ENCODE measurements at regions not wholly inside any gene's neighbourhood (a gene's known extent, or its start where the extent isn't known, plus 50 kb on each side); places are given as distances from the start of the nearest gene placed in this dataset.
"Not testable (repeated sequence)": the region's sequence is repeated elsewhere in the genome, so short reads cannot be mapped to it uniquely, and the experiment has no call there.

DNA sequence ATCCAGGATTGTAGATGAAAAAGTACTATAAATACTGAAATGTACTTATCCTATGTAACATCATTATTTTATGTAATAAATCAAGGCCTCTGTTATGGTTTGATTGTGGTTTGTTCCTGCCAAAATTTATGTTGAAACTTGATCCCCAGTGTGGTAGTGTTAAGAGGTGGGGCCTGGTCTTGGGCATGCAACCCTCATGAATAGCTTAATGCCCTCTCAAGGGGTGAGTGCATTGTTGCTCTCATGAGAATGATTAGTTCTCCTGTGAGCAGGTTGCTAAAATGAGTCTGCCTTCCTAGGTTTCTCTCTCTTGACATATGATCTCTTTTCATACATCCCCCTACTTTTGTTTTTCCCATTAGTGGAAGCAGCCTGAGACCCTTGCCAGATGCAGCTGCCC is 915.4 kb downstream of the TSN start:
- DNase-seq, result peak; percentile 84

DNA sequence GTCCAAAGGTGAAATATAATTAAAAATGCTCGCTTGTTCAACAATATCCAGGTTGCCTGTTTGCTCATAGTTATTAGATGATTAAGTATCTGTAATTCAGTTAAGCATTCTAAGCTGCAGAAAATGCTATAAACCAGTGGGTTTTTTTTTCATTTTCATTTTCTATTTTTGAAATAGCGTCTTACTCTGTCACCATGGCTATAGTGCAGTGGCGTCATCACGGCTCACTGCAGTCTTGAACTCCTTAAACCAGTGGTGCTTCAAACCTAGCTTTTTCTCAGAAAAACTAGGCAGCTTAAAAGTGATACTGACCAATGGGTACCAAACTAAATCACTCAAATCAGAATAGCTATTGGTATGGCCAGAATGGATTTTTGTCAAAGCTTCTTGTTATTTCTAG is 925.2 kb downstream of the TSN start:
- no peak for DNase-seq

DNA sequence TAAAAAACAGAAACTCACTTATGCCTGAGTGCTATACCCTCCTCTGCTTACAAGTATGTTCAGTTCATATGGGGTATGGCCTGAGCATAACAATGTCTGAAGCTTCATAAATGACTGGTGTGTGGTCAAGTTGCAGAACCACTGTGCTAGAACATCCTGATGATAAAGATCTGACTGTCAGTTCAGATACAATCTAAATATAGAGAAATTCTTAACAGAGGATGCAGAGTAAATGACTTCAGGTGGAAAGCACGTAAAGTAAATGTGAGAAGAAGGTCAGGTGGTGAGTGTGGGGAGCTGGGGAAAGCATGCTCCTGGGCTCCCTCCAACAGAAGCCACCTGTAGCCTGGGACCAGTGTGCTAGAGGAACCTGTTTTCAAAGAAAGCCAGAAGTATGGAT is 926.2 kb downstream of the TSN start:
- DNase-seq, result no peak

DNA sequence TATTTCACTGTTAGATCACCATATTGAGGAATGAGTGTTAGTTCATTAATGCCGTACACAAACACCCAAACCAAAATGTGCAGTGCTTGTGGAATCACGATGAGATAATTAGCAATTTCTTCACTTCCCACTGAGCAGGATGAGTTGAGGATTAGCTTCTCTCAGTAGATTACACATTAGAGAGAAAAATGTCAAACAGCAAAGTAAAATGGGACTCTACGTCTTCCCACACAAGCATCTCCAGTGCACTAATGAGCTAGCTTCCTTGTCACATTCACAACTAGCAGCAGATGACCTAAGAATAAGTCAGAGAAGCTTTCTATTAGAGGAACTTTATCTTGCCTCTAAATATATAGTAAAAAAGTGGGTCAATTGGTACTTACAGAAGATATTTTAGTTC is 926.9 kb downstream of the TSN start:
- no peak for DNase-seq

DNA sequence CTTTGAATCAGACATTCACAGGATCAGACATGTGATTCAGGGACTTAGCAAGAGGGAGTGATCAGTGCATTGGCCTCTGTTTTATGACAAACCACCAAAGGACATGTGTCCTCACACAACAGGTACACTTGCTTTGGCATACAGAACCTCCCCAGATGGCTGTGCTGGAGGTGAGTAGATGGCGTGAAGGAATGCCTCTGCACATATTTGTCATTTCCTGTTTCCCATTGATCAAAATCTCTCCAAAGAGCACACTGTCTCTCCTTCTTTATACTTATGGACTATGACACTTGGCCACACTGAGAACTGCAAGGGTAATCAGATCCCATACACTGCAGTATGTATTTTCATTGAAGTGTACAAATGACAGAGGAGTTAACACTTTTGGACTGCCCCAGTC is 927.6 kb downstream of the TSN start:
- DNase-seq, result no peak

DNA sequence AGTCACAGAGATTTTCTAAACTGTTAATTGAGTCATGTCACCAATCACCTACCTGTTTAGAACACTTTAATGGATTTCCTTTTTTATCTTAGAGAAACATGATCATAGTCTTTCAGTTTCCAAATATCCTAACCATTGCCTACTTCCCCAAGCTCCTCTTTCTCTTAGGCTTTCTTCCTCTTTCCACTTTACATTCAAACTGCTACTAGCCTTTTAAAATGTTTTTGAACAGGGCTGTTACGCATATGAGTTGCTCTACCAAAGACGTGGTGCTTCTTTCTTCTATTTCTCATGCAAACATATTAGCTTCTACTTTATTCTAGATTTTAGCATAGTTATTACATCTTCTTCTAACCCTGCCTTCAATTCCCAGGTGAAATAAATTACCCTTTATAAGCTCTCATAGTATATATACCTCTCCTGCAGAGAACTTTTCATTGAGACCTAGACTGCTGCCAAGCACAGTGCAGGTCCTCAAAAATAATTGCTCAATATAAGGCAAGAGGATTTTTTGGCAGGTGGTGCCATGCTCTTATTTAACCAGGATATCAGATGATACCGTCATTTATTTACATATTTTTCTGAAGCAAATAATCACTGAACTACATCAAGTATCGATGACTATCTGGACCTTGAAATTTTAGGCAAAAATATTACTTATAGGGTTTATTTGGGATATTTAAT is 937.1 kb downstream of the TSN start:
- peak; percentile 52 for DNase-seq

DNA sequence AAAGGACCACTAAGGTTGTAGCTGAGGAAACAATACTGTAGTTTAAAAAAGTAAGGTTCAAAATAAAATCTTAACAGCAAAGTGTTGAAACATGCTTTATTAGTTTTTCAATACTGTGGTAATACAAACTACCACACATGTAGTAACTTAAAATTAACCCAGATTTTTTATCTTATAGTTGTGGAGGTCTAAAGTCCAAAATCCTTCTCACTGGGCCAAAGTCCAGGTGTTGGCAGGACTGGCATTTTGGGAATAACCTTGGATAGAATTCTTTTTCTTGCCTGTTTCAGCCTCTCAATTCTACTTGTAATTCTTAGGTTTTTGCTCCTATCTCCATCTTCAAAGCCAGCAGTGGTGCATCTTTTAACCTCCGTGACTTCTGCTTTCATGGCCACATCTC is 942.0 kb downstream of the TSN start:
- DNase-seq, result no peak

DNA sequence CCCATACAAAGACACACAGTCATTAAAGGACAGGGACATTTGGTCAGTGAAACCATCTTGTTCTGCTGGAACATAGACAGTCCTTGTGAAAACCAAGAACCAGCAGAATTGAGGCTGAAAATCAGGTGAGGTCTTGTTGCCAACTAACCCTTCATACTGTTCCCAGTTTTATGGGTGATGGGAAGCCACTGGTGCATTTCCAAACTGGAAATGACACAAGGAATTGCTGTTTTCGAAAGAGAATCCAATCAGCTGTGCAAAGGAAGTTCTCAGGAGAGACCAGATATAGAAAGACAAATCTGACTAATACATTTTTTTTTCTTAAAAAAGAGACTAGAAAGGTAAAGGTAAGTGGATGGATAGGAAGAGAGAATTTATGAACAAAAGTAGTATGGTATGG is 948.2 kb downstream of the TSN start:
- no peak for DNase-seq

DNA sequence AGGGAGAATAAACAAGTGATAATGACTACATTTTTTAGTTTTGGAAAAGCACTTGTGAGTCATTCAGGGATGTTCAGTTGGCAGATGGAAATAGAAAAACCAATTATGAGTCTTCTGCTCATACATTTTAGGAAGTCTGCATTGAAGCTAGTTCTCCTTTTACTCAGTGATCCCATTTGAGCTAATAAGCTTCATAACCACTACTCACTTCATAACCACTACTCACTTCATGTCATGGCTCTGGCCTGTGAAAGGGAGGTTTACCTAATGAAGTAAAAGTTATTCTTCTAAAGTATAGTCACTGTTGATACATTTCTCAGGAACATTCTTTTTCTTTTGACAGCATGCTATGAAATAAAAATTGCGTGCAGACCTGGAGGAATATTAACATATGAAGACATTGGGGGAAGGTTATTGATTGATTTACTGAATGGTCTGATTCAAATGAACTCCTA is 948.7 kb downstream of the TSN start:
- no peak for DNase-seq

DNA sequence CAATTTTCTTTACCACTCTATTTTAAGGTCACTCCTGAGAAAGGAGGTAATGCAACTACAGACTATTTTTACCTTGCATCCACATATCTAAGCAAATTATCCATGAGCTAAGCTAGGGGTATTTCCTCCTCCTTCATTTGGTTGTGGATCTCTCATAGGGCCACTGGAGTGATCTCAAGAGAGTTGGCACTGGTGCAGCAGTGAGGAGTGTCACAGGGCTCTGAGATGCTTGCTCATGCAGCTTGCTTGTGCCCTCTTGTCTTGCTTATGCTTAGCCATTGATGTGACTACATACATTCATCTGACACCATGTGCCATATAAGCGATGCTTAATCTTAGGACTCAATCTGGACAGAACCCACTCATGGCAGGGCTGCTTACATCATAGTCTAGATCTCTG is 950.3 kb downstream of the TSN start:
- no peak for DNase-seq

DNA sequence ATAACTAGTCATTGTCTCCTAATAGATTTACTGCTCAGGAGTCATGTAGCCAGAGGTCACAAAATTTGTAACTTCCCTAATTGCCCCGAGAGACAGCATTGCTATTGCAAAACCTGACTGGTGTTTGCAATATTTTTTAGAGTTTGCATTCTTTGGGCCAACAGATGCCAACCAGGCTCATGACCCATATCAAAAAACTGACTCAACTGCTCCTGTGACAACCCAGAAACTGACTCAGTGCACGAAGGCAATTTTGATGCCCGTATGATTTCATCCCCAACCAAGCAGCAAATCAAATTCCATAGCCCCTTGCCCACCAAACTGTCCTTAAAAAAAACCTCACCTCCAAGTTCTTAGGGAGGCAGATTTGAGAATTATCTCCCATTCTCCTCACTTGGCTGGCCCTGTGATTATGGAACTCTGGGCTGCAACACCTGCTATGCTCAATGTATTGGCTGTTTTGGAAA is 951.3 kb downstream of the TSN start:
- DNase-seq, result no peak

DNA sequence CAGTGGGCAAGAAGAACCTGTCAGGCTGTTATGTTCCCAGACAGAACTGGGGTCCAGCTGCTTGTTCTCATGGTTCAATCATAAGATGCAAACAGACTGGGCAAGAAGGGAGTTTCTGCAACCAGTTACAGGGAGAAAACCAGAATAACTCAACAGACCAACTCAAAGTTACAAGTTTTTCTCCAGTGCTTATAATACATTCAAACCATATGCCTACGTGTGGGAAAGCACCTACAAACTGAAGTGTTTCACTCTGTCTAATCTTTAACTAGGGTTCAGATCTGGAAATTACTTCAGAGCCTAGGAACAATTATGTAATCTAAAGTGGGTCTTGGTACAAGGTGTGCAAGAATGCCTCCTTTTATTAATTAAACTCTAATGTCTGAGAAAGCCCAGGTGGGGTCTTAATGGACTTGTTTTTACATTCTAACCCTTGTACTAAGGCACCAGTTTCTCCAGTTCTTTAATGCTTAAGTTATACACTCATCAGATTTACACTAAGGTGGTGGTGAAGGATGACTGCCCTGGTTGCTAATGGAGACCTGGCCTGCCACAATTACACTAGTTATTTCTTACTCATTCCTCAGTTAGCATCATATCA is 951.9 kb downstream of the TSN start:
- DNase-seq, result no peak

DNA sequence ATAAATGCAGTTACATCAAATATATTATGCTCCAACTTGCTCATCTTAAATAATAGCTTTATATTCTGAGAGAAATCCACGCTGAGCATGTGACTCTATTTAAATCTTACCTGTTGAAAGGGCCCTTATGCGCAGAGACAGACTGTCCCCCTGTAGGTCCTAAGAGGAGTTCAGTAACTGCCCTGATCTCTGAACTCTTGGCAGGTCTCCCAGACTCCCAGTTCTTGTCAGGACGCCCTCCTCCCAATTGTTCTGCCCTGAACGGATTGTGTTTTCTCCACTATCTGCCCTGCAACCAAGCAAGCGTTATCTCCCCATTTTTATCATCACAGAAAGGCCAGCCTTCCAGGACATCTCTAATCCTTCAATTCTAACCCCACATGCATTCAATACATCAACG is 954.6 kb downstream of the TSN start:
- DNase-seq, result no peak

DNA sequence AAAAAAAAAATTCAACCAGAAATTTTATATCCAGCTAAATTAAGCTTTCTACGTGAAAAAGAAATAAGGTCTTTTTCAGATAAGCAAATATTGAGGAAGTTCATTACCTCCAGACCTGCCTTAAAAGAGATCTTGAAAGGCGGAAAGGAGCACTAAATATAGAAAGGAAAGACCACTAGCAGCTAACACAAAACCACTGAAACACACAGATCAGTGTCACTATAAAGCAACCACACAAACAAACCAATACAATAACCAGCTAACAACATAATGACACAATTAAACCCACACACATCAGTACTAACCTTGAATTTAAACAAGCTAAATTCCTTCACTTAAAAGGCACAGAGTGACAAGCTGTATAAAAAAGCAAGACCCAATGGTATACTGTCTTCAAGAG is 958.3 kb downstream of the TSN start:
- DNase-seq, result no peak

DNA sequence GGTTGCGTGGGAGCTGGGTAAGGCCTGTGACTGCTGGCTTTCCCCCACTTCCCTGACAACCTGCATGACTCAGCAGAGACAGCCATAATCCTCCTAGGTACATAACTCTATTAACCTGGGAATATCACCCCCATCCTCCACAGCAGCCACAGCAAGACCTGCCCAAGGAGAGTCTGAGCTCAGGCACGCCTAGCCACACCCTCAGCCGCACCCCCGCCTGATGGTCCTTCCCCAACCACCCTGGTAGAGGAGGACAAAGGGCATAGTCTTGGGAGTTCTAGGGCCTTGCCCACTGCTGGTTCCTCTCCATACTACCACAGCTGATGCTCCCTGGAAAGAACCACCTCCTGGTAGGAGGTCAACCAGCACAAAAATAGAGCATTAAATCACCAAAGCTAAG is 965.4 kb downstream of the TSN start:
- DNase-seq, result not testable (repeated sequence)

DNA sequence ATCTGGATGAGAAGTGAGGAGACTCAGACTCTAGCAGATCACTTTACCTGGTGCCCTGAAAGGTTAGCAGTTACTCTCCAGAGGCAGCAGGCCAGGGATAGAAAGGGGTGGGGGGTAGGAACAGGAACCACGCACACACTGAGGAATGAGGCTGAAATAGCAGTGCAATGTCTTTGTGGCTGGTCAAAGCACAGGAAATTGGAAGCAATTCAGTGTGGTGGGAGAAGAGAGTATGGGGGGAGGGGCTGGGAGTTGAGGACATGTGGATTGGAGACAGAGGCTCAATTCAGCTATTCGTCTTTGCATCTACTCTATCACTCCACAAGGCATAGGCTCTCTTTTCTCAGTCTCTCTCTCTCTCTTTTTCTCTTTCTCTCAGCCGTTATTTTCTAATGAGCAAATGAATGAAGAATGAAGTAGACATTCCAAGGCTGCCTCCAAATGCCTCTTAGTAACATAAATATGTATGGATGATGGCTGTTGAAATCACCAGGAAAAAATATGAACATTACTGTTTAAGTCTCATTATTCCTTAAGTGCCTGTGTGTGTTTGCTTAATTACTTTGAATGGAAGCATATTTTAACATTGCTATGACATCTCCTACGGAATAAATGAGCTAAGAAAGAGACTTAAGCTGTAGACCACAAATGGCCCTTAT is 979.4 kb downstream of the TSN start:
- DNase-seq, result no peak

DNA sequence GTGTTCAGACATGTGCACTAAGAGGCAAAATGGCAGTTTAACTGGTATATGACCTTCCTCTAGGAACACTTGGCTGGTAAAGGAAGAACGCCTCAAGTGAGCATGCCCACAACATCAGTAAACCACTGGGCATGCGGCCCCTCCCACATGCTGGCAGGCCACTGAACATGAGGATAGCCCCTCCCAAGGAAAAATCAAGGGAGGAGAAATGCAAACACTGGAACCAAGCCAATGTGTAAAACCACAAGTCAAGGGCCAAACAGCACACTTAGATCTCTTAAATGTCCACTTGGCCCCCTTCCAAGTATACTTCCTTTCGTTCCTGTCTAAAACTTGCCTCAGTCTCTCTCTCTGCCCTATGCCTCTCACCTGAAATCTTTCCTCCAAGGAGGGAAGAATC is 980.8 kb downstream of the TSN start:
- no peak for DNase-seq

DNA sequence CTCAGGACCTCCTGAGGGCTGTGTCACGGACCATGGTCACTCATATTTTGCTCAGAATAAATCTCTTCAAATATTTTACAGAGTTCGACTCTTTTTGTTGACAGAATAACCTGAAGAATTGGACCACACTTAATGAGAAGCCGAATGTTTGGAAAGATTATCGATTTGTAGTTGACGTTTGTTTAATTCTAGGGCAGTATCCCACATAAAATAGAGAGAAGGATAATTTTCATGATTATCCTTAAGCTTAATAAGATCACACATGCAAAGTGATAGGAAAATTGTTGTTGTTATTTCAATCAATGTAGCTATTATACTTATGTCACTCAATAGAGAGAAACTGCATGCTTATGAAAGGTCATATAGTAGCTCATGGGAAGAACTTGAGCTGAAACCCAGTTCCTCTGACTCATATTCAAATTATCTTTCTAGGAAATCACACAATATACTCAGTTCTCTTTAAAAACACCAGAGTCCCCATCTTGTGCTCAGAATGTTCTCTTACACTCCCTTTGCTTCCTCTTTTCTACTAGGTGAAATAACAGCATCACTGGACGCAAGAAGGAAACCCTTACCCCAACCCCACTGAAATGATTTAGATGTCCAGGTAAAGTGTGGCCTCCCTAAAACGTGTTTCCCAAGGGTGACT is 982.1 kb downstream of the TSN start:
- DNase-seq, result no peak

DNA sequence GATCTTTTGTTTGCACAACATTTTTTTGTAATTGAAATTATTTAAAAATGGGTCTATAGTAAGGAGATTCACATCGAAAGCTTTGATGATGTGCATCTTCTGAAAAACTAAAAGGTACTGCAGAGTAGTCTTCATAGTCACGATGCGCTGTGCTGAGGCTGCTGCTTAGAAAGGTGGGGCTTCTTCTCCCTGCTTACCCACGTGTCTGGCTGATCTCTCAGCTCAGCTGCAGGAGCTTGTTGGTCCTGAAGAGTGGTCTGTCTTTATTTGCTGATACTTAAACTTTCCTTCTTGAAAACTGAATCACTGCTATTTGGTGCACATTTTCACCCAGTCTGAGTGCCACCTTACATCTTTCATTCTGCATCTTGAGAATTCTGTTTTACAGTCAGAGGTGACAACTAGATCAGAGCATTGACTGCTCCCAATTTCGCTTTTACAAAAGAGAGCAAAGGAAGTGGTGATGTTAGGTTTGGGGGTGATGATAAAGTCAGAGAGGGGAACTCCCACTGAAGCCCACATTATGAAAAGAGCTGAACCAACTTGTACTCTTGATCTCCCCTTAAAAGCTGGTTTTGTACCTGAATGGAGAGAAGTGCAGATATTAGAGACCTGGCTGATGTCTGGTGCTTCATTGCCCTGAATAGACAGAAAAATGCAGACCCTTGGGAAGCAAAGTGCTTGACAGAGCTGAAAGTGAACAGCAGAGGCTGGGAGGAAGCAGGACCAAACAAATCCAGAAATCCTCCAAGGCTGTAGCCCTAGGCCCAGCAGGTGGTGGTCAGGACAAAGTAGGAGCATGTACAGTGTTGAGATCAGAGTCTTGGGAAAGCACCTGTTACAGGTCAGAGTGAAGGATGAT is 984.5 kb downstream of the TSN start:
- DNase-seq, result no peak

DNA sequence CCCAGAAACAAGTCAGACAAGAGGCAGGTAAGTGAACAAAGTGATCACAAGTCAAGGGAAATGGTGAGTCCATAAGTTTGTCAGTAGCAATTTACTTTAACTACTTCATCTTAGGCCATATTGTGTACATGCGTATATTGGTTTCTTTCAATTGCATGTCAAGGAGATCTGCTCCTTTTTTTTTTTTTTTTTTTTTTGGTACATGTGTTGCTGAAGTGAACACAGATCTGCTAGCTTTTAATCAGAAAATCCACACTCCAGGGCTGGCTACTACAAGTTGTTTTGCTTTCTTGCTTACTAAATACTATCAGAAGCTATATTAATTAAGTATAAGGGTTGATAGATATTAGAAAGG is 985.1 kb downstream of the TSN start:
- DNase-seq, result no peak

DNA sequence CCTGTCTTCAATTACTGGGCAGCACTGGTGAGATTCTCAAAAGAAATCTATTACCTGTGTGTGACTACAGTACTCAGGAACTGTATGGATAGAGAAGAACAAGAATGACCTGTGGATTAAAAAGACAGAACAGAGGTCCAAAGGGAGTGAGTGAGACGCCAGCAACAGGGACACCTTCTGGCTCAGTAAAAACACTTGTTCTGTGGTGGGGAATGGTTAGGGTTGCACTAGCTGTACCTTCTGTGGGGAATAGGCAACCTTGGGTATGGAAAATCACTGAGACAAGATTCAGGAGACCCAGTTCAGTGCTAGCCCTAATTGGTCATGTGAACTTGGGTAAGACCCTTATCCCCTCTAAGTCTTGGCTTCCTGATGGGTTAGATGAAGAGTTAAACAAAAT is 986.0 kb downstream of the TSN start:
- no peak for DNase-seq

DNA sequence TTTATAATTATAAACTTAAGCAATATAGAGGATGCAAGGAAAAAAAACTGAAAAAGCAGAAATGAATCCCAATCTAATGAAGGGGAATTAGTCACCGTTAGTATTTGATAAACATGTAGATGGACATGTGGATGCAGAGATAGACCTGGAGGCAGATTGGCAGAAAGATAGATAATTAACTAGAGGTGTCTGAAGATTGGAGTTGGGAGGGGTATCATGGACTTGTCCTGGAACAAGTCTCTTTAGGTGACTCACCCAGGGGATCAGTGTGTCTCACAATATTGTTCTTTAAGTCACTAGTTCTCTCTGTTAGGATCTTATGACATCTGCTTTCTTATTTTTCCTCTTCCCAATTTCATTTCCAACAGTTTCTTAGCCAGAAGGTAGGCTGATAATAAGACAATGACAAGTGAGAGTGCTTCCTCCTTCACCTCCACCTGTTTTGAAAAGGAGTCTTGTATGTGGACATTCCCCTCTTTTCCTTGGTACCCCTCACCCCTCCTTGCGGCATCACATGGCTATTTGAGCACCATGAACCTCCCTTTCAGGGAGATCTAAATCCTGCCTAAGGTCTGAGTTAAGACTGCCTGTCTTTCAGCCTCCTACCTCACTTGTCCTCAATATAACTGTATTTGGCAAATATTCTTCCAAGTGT is 987.7 kb downstream of the TSN start:
- no peak for DNase-seq

DNA sequence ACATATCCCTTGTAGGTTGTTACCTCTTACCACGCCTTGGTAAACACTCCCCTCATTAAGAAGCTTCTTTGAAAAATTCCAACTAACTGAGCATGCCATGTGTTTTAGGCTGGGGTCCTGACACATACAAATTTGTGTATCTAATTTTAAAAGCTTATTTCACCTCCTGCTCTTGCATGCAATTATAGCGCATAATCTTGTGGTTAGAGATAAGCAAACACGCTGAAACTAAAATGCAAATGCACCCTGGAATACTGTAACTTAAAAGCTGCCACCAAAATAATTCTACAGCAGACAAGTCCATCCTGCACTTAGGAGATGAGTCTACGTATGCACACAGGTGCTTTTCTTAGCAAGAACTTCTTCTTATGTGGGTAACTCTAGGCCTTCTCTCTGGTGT is 990.2 kb downstream of the TSN start:
- no peak for DNase-seq

Data from NCI-H1105 (cell line).